Loucy (cell line): ENCODE measurements at regions not wholly inside any gene's neighbourhood (a gene's known extent, or its start where the extent isn't known, plus 50 kb on each side); places are given as distances from the start of the nearest gene placed in this dataset.

ENCODE experiments used
- H2AFZ ChIP-seq: fragments of 200-600 bp; sonication (generic); 2 replicates; pipeline ENCODE4 v1.6.0; 2016; ENCODE audit warnings: antibody characterized with exemption, mild to moderate bottlenecking, low read length, moderate library complexity
- H3F3A ChIP-seq: fragments of 200-600 bp; 2 replicates; pipeline ENCODE4 v1.6.0; 2016; ENCODE audit warnings: antibody characterized with exemption, low read depth, mild to moderate bottlenecking
- H3K27me3 ChIP-seq: fragments of 200-600 bp; sonication (generic); 2 replicates; pipeline ENCODE4 v1.6.1; 2014; ENCODE audit warnings: low read length, mild to moderate bottlenecking; ENCODE audit not compliant: insufficient read depth, poor library complexity, severe bottlenecking
- H3K36me3 ChIP-seq: fragments of 200-600 bp; sonication (generic); 2 replicates; pipeline ENCODE4 v1.6.1; 2016; ENCODE audit warnings: low read length; ENCODE audit not compliant: insufficient read depth
- H3K4me1 ChIP-seq: fragments of 200-600 bp; sonication (generic); 2 replicates; pipeline ENCODE4 v1.5.1; 2014; ENCODE audit warnings: low read length, mild to moderate bottlenecking; ENCODE audit not compliant: insufficient read depth, poor library complexity, severe bottlenecking
- H3K4me2 ChIP-seq: fragments of 200-600 bp; sonication (generic); 2 replicates; pipeline ENCODE4 v1.6.0; 2014; ENCODE audit warnings: antibody characterized with exemption, low read length, low read depth, mild to moderate bottlenecking; ENCODE audit not compliant: poor library complexity, severe bottlenecking
- H3K4me3 ChIP-seq: fragments of 200-600 bp; sonication (generic); 2 replicates; pipeline ENCODE4 v1.5.1; 2014; ENCODE audit warnings: low read length, mild to moderate bottlenecking, mixed read lengths; ENCODE audit not compliant: poor library complexity, severe bottlenecking
- H3K79me2 ChIP-seq: fragments of 200-600 bp; sonication (generic); 2 replicates; pipeline ENCODE4 v1.6.1; 2014; ENCODE audit warnings: low read length; ENCODE audit not compliant: insufficient read depth
- H3K9ac ChIP-seq: fragments of 200-600 bp; sonication (generic); 2 replicates; pipeline ENCODE4 v1.6.0; 2014; ENCODE audit warnings: mild to moderate bottlenecking, low read depth, low read length, moderate library complexity; ENCODE audit not compliant: poor library complexity, severe bottlenecking
- H3K9me2 ChIP-seq: fragments of 200-600 bp; sonication (generic); replicated peaks from 2 replicates; pipeline ENCODE4 v1.6.1; 2016; ENCODE audit warnings: low read depth, low read length, mixed read lengths
- H3K9me3 ChIP-seq: fragments of 200-600 bp; sonication (generic); 2 replicates; pipeline ENCODE4 v1.6.1; 2014; ENCODE audit warnings: mild to moderate bottlenecking, antibody characterized with exemption, low read length, low read depth; ENCODE audit not compliant: insufficient read depth
- H4K20me1 ChIP-seq: fragments of 200-600 bp; sonication (generic); 2 replicates; pipeline ENCODE4 v1.6.0; 2014; ENCODE audit warnings: antibody characterized with exemption, low read length, mild to moderate bottlenecking; ENCODE audit not compliant: insufficient read depth, poor library complexity, severe bottlenecking
- EZH2phosphoT487 ChIP-seq: fragments of 200-600 bp; IDR thresholded peaks from 2 replicates; pipeline ENCODE4 v1.6.1; 2018; ENCODE audit warnings: antibody characterized with exemption, mild to moderate bottlenecking, moderate library complexity, borderline replicate concordance
- TF ChIP-seq, protein P1 (sequence below): fragments of 200-600 bp; sonication (generic); conservative IDR thresholded peaks from 2 replicates; pipeline ENCODE4 v1.5.1; 2014; ENCODE audit warnings: mild to moderate bottlenecking, antibody characterized with exemption, low read length

GRCh38 chr20:24166123-24166381, 177.5 kb upstream of the GGTLC1 start:
- H3F3A ChIP-seq = no peaks in the 10 kb centered on the region
- H3K27me3 ChIP-seq = no peaks in the 10 kb centered on the region
- no peaks in the 10 kb centered on the region for H4K20me1 ChIP-seq
- no peak overlapping the region for H3K4me3 ChIP-seq
- H2AFZ ChIP-seq = no peak overlapping the region
- TF ChIP-seq, protein P1, sequence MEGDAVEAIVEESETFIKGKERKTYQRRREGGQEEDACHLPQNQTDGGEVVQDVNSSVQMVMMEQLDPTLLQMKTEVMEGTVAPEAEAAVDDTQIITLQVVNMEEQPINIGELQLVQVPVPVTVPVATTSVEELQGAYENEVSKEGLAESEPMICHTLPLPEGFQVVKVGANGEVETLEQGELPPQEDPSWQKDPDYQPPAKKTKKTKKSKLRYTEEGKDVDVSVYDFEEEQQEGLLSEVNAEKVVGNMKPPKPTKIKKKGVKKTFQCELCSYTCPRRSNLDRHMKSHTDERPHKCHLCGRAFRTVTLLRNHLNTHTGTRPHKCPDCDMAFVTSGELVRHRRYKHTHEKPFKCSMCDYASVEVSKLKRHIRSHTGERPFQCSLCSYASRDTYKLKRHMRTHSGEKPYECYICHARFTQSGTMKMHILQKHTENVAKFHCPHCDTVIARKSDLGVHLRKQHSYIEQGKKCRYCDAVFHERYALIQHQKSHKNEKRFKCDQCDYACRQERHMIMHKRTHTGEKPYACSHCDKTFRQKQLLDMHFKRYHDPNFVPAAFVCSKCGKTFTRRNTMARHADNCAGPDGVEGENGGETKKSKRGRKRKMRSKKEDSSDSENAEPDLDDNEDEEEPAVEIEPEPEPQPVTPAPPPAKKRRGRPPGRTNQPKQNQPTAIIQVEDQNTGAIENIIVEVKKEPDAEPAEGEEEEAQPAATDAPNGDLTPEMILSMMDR = no peak
- TF ChIP-seq EZH2phosphoT487 = no peak
- no peaks in the 10 kb centered on the region for H3K4me1 ChIP-seq
- no peak overlapping the region for H3K4me2 ChIP-seq
- no peaks in the 10 kb centered on the region for H3K79me2 ChIP-seq
- no peaks in the 10 kb centered on the region for H3K36me3 ChIP-seq
- H3K9me2 ChIP-seq = no peaks in the 10 kb centered on the region
- no peak overlapping the region for H3K9ac ChIP-seq
- H3K9me3 ChIP-seq = no peaks in the 10 kb centered on the region

DNA sequence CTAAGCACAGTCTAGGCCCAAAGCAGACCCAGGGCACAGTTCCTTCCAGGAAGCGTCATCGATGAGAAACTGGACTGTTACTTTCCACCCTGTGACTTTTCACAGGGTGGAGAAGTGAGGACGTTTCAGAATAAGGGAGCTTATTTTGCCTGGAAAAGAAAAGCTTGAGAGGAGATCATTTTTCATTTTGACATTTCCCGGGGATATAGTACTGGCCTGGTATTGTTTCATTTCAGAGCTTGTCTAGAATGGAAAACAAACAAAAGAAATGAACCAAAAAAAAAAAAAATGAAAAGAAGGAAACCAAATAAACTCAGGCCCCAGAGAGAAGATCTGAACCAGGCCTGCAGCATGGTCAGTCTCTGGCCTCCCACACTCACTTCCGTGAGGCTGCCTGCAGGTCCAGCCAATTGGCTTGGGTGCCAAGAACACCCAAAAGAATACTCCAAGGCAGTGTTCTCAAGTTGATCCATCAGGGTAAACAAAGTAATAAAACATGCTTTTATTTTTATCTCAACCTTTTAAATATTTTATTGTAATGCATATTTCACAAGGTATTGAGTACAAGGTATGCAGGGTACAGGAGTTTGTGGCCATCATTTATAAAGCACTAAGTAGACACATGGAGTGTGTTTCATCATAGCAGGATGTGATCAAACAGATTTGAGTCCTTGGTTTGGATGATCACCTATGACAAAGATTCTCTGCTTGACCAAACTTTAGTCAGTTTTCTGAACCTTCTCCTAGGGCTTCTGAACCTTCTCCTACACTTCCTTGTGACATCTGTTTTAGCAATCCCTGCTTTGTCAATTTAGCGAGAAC, 176.9 kb upstream of the GGTLC1 start:
- no peaks in the 10 kb centered on the region for H3K4me1 ChIP-seq
- TF ChIP-seq EZH2phosphoT487 = no peak
- TF ChIP-seq, protein P1 = no peak
- no peak overlapping the region for H3K9ac ChIP-seq
- no peaks in the 10 kb centered on the region for H3K27me3 ChIP-seq
- H3K36me3 ChIP-seq = no peaks in the 10 kb centered on the region
- no peaks in the 10 kb centered on the region for H4K20me1 ChIP-seq
- no peaks in the 10 kb centered on the region for H3K9me2 ChIP-seq
- no peak overlapping the region for H2AFZ ChIP-seq
- H3K4me2 ChIP-seq = no peak overlapping the region
- H3K4me3 ChIP-seq = no peak overlapping the region
- no peaks in the 10 kb centered on the region for H3F3A ChIP-seq
- no peaks in the 10 kb centered on the region for H3K9me3 ChIP-seq
- H3K79me2 ChIP-seq = no peaks in the 10 kb centered on the region

- no peak overlapping the region for H3K4me2 ChIP-seq
- TF ChIP-seq, protein P1 = peak; percentile 73
- no peak for TF ChIP-seq EZH2phosphoT487
- H3K36me3 ChIP-seq = no peaks in the 10 kb centered on the region
- no peaks in the 10 kb centered on the region for H3K4me1 ChIP-seq
- no peak overlapping the region for H3K9ac ChIP-seq
- no peak overlapping the region for H3K4me3 ChIP-seq
- H3K79me2 ChIP-seq = no peaks in the 10 kb centered on the region
- H3K27me3 ChIP-seq = no peaks in the 10 kb centered on the region
- H4K20me1 ChIP-seq = no peaks in the 10 kb centered on the region
- H2AFZ ChIP-seq = no peak overlapping the region
- no peaks in the 10 kb centered on the region for H3K9me2 ChIP-seq
- no peaks in the 10 kb centered on the region for H3F3A ChIP-seq
- H3K9me3 ChIP-seq = no peaks in the 10 kb centered on the region
Measured at GRCh38 chr20:24164360-24164759, 175.8 kb upstream of the GGTLC1 start.
